HEK293 (cell line): ENCODE measurements at regions not wholly inside any gene's neighbourhood (a gene's known extent, or its start where the extent isn't known, plus 50 kb on each side); places are given as distances from the start of the nearest gene placed in this dataset.

Source experiments
- CTCF ChIA-PET: fragments of 350-600 bp; formaldehyde crosslinking; extraction: SDS; loops from one replicate; lab custom pipeline; 2021; ENCODE audit warnings: antibody characterized with exemption; lab: Yijun Ruan, JAX
- POLR2A ChIA-PET: fragments of 300-600 bp; formaldehyde crosslinking; extraction: SDS; loops from one replicate; lab custom pipeline; 2020; ENCODE audit warnings: antibody characterized with exemption, inconsistent platforms; lab: Yijun Ruan, JAX
- H3K27ac ChIP-seq: fragments of 200-500 bp; sonication (Bioruptor generic); 2 replicates; pipeline ENCODE4 v1.5.1; 2014; ENCODE audit warnings: low read depth, low read length, control low read depth, inconsistent platforms; ENCODE audit errors: extremely low read depth
- H3K36me3 ChIP-seq, 2 experiments: fragments of 200-500 bp in 1 of 2; sonication (Bioruptor generic) in 1 of 2; 1 replicate in 1 of 2; 2 replicates in 1 of 2; pipeline ENCODE4 v1.5.1; 2014 to 2017; ENCODE audit warnings: inconsistent platforms in 2 of 2, low read length in 2 of 2; ENCODE audit not compliant: control insufficient read depth in 2 of 2, insufficient read depth in 1 of 2
- H3K4me1 ChIP-seq: fragments of 200-500 bp; sonication (Bioruptor generic); 2 replicates; pipeline ENCODE4 v1.5.1; 2014; ENCODE audit warnings: mild to moderate bottlenecking, low read length, inconsistent platforms; ENCODE audit not compliant: control insufficient read depth, insufficient read depth
- H3K4me3 ChIP-seq: 2 replicates; pipeline ENCODE4 v1.5.1; 2011; ENCODE audit warnings: low read depth, mild to moderate bottlenecking, control low read depth, low read length, moderate library complexity
- H3K9me3 ChIP-seq: fragments of 200-500 bp; sonication (Bioruptor generic); 2 replicates; pipeline ENCODE4 v1.5.1; 2014; ENCODE audit warnings: low read depth, low read length, inconsistent platforms; ENCODE audit not compliant: control insufficient read depth, insufficient read depth
- AEBP2 ChIP-seq: fragments of 450-650 bp; formaldehyde crosslinking; IDR thresholded peaks from 2 replicates; pipeline ENCODE4 v1.5.1; 2016; ENCODE audit warnings: missing biosample characterization, missing genetic modification characterization, borderline replicate concordance
- SCRT2 ChIP-seq: fragments of 450-650 bp; formaldehyde crosslinking; IDR thresholded peaks from 2 replicates; pipeline ENCODE4 v1.5.1; 2016; ENCODE audit warnings: missing biosample characterization, missing genetic modification characterization
- TSHZ1 ChIP-seq: fragments of 450-650 bp; formaldehyde crosslinking; IDR thresholded peaks from 2 replicates; pipeline ENCODE4 v1.5.1; 2016; ENCODE audit warnings: missing biosample characterization, missing genetic modification characterization, borderline replicate concordance
- YY1 ChIP-seq: fragments of 450-650 bp; formaldehyde crosslinking; IDR thresholded peaks from 2 replicates; pipeline ENCODE4 v1.5.1; 2018; ENCODE audit warnings: missing biosample characterization, missing genetic modification characterization
- YY2 ChIP-seq: fragments of 450-650 bp; formaldehyde crosslinking; IDR thresholded peaks from 2 replicates; pipeline ENCODE4 v1.5.1; 2016; ENCODE audit warnings: missing biosample characterization, missing genetic modification characterization
- ZBTB48 ChIP-seq: fragments of 450-650 bp; formaldehyde crosslinking; IDR thresholded peaks from 2 replicates; pipeline ENCODE4 v1.5.1; 2016; ENCODE audit warnings: missing biosample characterization, missing genetic modification characterization
- ZEB2 ChIP-seq: fragments of 450-650 bp; formaldehyde crosslinking; IDR thresholded peaks from 2 replicates; pipeline ENCODE4 v1.5.1; 2016; ENCODE audit warnings: missing biosample characterization, missing genetic modification characterization
- ZFP69B ChIP-seq: fragments of 450-650 bp; formaldehyde crosslinking; IDR thresholded peaks from 2 replicates; pipeline ENCODE4 v1.5.1; 2016; ENCODE audit warnings: missing biosample characterization, missing genetic modification characterization
- ZNF148 ChIP-seq: fragments of 450-650 bp; formaldehyde crosslinking; IDR thresholded peaks from 2 replicates; pipeline ENCODE4 v1.5.0; 2017; ENCODE audit warnings: missing biosample characterization, missing genetic modification characterization, borderline replicate concordance
- ZNF169 ChIP-seq: fragments of 450-650 bp; formaldehyde crosslinking; IDR thresholded peaks from 2 replicates; pipeline ENCODE4 v1.5.1; 2016; ENCODE audit warnings: missing biosample characterization, missing genetic modification characterization
- ZNF18 ChIP-seq: fragments of 450-650 bp; formaldehyde crosslinking; IDR thresholded peaks from 2 replicates; pipeline ENCODE4 v1.5.1; 2016; ENCODE audit warnings: missing biosample characterization, missing genetic modification characterization
- ZNF214 ChIP-seq: fragments of 450-650 bp; formaldehyde crosslinking; IDR thresholded peaks from 2 replicates; pipeline ENCODE4 v1.5.1; 2017; ENCODE audit warnings: missing biosample characterization, mild to moderate bottlenecking, missing genetic modification characterization, borderline replicate concordance
- ZNF530 ChIP-seq: fragments of 450-650 bp; formaldehyde crosslinking; IDR thresholded peaks from 2 replicates; pipeline ENCODE4 v1.5.1; 2016; ENCODE audit warnings: low read depth, missing biosample characterization, missing genetic modification characterization
- ZNF585B ChIP-seq: fragments of 450-650 bp; formaldehyde crosslinking; IDR thresholded peaks from 2 replicates; pipeline ENCODE4 v1.5.1; 2016; ENCODE audit warnings: missing biosample characterization, missing genetic modification characterization
- ZNF629 ChIP-seq: fragments of 450-650 bp; formaldehyde crosslinking; IDR thresholded peaks from 2 replicates; pipeline ENCODE4 v1.5.1; 2017; ENCODE audit warnings: missing biosample characterization, missing genetic modification characterization
- ZNF76 ChIP-seq: fragments of 450-650 bp; formaldehyde crosslinking; IDR thresholded peaks from 2 replicates; pipeline ENCODE4; 2016; ENCODE audit warnings: low read depth, missing biosample characterization, missing genetic modification characterization, borderline replicate concordance
- ZSCAN16 ChIP-seq: fragments of 450-650 bp; formaldehyde crosslinking; IDR thresholded peaks from 2 replicates; pipeline ENCODE4 v1.5.1; 2016; ENCODE audit warnings: missing biosample characterization, missing genetic modification characterization

- no peaks in the 10 kb centered on the region for H3K36me3 ChIP-seq
- H3K4me3 ChIP-seq = no peak overlapping the region
- CTCF ChIA-PET = no interaction called here
- H3K4me1 ChIP-seq = no peaks in the 10 kb centered on the region
- TF ChIP-seq ZNF530 (no peak), AEBP2 (tag by site-specific recombination) (no peak), SCRT2 (tag by site-specific recombination) (no peak), ZNF148 (no peak), ZNF169 (no peak), ZNF18 (tag by site-specific recombination) (no peak), ZEB2 (tag by site-specific recombination) (no peak), ZNF585B (tag by site-specific recombination) (no peak), YY2 (tag by site-specific recombination) (no peak), YY1 (tag by site-specific recombination) (no peak), ZSCAN16 (tag by site-specific recombination) (no peak), TSHZ1 (no peak), ZBTB48 (tag by site-specific recombination) (no peak)
- TF ChIP-seq, all 188 proteins: peak for 0
- Histone ChIP-seq H3K9me3 (no peaks in the 10 kb centered on the region), H3K27ac (no peak overlapping the region)
- POLR2A ChIA-PET = no interaction called here
Measured at GRCh38 chr3:26768068-26768651, 145.6 kb downstream of the LRRC3B start.

- no peaks in the 10 kb centered on the region for H3K36me3 ChIP-seq
- no peak for TF ChIP-seq ZFP69B (tag by site-specific recombination)
- no peak for TF ChIP-seq ZNF214 (tag by site-specific recombination)
- TF ChIP-seq ZSCAN16 (tag by site-specific recombination) = no peak
- TF ChIP-seq ZNF629 (tag by site-specific recombination) = no peak
- TF ChIP-seq ZNF76 = no peak
- TF ChIP-seq YY1 (tag by site-specific recombination) = no peak
- no peaks in the 10 kb centered on the region for H3K4me1 ChIP-seq
- H3K9me3 ChIP-seq = no peaks in the 10 kb centered on the region
- CTCF ChIA-PET = no interaction called here
- H3K4me3 ChIP-seq = no peak overlapping the region
- no peak overlapping the region for H3K27ac ChIP-seq
- POLR2A ChIA-PET = no interaction called here
Measured at GRCh38 chr3:26799679-26800317, 177.2 kb downstream of the LRRC3B start.
